Kidney tubule cell (primary cell): ENCODE measurements at regions not wholly inside any gene's neighbourhood (a gene's known extent, or its start where the extent isn't known, plus 50 kb on each side); places are given as distances from the start of the nearest gene placed in this dataset.
A peak's percentile ranks its signal among the peaks of the same experiment; 100 is the strongest.

Experiments used
- DNase-seq: peaks from one replicate; pipeline ENCODE4 v3.0.0-alpha.2; 2018; ENCODE audit warnings: low spot score

GRCh38 chr18:22467760-22468553 lies 50.2 kb upstream of the CTAGE1 start:
- peak; percentile 92 for DNase-seq

GRCh38 chr18:22468554-22468891 lies 50.8 kb upstream of the CTAGE1 start:
- DNase-seq = no peak

- no peak for DNase-seq
Observed at GRCh38 chr18:22469061-22469734, 51.5 kb upstream of the CTAGE1 start.

- no peak for DNase-seq
Observed at GRCh38 chr18:22469926-22470247, 52.2 kb upstream of the CTAGE1 start.

DNA sequence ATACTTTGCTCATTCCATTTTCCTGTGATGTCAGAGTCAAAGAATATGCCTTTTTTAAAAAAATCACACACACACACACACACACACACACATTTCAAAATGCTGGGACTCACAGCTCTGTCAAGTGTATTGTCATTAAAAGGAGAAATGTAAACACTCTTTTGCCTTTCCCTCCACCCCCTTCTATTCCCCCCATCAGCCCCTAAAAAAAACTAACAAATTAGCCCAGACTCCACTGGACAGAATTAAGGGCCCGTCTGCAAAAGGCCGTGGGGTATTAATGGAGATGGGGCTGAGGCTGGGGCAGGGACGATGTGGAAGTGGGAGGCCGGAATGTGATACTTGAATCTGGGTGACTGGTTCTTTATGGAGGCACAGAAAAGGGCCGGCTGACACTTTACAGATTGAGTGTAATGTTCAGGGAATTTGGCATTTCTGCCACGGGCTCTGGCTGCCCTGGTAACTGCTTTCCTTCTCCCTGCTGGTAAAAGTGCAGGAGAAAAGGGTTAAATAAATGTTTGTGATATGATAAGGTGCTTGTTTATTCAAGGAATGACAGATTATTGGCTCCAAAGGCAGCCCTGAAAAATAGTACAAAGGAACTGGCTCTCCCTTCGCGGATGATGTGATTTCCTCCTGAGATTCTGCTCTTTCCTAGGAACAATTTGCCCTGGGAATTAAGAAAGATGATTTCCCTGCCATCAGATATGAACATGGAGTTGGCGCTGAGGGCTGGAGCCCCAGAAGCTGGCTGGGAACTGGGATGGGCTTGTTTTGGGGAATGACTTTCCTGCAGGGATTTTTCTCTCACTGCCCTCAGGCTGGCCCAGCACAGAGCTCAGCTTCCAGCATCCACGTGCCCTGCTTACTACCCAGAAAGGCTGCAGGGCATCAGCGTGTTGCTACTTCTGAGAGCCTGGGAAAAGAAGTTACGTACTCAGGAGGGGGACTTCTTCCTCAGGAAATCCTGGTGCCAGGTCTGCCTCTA lies 52.8 kb upstream of the CTAGE1 start:
- DNase-seq = no peak

- DNase-seq = peak; percentile 52
Observed at GRCh38 chr18:22471546-22472131, 53.9 kb upstream of the CTAGE1 start.

- no peak for DNase-seq
Observed at GRCh38 chr18:22473366-22473765, 55.7 kb upstream of the CTAGE1 start.

- DNase-seq = no peak
Observed at GRCh38 chr18:22475426-22476100, 57.8 kb upstream of the CTAGE1 start.

DNA sequence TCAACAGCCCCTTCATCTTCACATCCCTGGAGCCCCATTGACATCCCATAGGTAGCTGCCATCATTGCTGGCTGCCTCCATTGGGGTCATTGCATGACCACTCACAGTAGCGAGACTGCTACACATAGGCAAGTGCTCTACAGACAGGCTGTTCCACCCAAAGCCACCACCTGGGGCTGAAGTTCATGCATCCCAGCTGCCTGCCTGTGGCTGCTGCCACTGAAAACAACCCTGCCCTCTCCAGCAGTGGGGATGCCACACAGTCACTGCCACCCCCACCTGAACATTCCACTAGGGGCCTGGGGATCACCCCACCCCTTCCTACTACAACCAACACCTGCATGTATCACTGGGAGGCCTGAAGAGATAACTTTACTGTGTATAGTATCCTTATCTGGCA lies 59.5 kb upstream of the CTAGE1 start:
- no peak for DNase-seq

GRCh38 chr18:22482948-22483347 lies 65.2 kb upstream of the CTAGE1 start:
- no peak for DNase-seq

GRCh38 chr18:22483407-22483806 lies 65.7 kb upstream of the CTAGE1 start:
- DNase-seq = no peak

GRCh38 chr18:22484471-22484870 lies 66.8 kb upstream of the CTAGE1 start:
- no peak for DNase-seq

DNA sequence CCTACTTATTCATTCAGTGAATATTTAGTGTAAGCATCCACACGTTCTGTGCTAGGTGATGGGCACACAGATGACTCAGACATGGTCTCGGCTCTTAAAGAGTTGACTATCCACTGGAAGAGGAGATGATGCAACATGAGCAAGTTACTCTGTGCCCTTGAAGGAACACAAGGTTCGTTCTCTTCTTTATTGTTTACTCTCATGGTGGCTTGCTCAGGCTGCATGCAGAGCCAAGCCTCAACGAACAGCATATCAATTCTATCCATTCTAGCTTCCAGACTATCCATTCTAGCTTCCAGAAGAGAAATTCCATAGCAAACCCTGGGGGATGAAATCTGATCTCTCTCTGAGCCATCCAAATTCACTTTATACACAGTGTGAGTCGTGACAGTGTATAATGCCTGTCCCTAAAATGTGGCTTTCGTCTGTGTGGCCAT lies 68.1 kb upstream of the CTAGE1 start:
- DNase-seq = peak; percentile 4

- no peak for DNase-seq
Observed at GRCh38 chr18:22486667-22487066, 69.0 kb upstream of the CTAGE1 start.

- DNase-seq = no peak
Observed at GRCh38 chr18:22488554-22488953, 70.8 kb upstream of the CTAGE1 start.

DNA sequence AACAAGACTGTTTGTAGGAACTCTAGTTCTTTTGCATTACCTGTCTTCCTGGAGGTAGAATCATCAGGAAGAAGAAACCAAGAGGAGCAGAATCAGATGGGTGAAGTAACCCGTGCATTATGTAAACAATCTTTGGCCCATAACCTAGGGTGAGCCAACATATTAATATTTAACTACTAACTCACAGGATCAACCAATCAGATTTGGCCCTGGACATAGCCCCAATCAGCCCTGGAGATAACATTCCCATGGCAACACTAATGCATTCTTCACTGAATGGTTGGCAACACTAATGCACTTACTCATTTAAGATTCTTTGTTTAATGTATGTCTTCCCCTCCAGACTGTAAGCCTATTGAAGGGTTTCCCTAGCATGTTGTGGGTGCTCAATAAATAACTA lies 72.0 kb upstream of the CTAGE1 start:
- peak; percentile 80 for DNase-seq

- DNase-seq = no peak
Observed at GRCh38 chr18:22490429-22490846, 72.7 kb upstream of the CTAGE1 start.

GRCh38 chr18:22493255-22493654 lies 75.5 kb upstream of the CTAGE1 start:
- DNase-seq = no peak

DNA sequence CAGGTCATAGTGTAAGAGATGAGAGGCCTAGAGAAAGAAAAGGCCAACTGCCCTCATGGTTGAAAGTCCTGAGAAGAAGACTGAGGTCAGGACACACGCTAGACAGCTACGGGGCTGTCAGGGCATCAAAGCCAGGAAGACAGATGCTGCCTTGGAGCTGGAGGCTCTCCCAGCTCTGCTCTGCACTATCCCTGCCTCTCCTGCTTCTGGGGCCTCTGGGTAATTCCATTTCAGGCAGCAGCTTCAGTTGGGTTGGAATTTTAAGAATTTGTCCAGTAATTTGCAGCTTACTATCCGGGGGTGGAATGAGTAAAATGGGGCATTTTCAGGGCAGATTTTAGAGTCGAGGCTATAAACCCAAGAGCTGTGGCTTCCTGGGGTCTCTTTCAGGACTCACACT lies 76.2 kb upstream of the CTAGE1 start:
- DNase-seq = no peak

GRCh38 chr18:22494771-22495170 lies 77.1 kb upstream of the CTAGE1 start:
- DNase-seq = no peak

- no peak for DNase-seq
Observed at GRCh38 chr18:22499421-22499820, 81.7 kb upstream of the CTAGE1 start.

GRCh38 chr18:22503803-22504202 lies 86.1 kb upstream of the CTAGE1 start:
- no peak for DNase-seq
